Fibroblast of skin of left quadriceps (primary cell): ENCODE measurements at regions not wholly inside any gene's neighbourhood (a gene's known extent, or its start where the extent isn't known, plus 50 kb on each side); places are given as distances from the start of the nearest gene placed in this dataset.
A peak's percentile ranks its signal among the peaks of the same experiment; 100 is the strongest.

Experiments
- DNase-seq, 2 experiments: peaks; one replicate each; pipeline ENCODE4 v3.0.0-alpha.2; 2013; ENCODE audit warnings: low read depth in 2 of 2

DNA sequence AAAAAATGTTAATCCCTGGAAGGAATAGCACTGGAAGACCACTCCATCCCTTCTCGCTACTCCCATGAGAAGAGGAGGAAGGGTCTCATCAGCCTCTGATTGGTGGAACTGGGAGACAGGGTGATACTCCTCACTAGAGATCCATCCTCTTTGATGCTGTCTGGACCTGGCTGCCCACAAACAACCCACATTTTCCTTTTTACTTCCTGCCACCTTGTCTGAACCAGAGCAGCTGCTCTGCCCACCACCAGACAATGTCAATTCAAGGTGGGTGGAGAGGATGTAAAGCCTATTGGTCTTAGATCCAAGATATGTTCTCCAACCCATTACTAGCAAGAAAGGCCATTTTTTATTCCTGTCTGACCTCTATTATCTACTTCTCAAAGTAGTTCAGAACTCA is 246.9 kb upstream of the TANK start:
- no peak for DNase-seq

- no peak for DNase-seq
These were observed 246.0 kb upstream of the TANK start for GRCh38 chr2:160914217-160914616.

- DNase-seq = peak; percentile 40 to 50
These were observed 243.9 kb upstream of the TANK start for GRCh38 chr2:160916300-160916699.

- no peak for DNase-seq
These were observed 242.4 kb upstream of the TANK start for GRCh38 chr2:160917850-160918249.

- no peak for DNase-seq
These were observed 242.0 kb upstream of the TANK start for GRCh38 chr2:160918258-160918657.

GRCh38 chr2:160918906-160919503 is 241.2 kb upstream of the TANK start:
- no peak for DNase-seq

GRCh38 chr2:160920061-160920460 is 240.2 kb upstream of the TANK start:
- no peak for DNase-seq

- DNase-seq = peak; percentile 99
These were observed 239.4 kb upstream of the TANK start for GRCh38 chr2:160920791-160921303.

GRCh38 chr2:160921386-160921964 is 238.8 kb upstream of the TANK start:
- no peak for DNase-seq

DNA sequence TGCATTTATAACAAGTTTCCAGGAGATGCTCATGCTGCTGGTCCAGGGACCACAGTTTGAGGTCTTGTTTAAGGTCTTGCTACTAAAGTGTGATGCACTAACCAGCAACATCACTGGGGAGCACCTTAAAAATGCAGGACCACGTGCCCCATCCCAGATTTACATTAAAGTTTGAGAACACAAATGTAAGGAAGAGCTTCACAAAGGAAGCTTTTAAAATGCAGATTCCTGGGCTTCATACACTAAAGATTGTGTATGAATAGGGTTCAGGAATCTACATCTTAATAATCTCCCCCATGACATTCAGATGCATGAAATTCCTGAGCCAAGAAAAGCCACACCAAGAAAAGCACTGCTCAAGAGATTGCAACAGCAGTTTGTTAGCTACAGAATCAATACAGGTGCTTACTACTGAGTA is 235.3 kb upstream of the TANK start:
- DNase-seq = no peak

GRCh38 chr2:160925956-160926355 is 234.3 kb upstream of the TANK start:
- DNase-seq = no peak

DNA sequence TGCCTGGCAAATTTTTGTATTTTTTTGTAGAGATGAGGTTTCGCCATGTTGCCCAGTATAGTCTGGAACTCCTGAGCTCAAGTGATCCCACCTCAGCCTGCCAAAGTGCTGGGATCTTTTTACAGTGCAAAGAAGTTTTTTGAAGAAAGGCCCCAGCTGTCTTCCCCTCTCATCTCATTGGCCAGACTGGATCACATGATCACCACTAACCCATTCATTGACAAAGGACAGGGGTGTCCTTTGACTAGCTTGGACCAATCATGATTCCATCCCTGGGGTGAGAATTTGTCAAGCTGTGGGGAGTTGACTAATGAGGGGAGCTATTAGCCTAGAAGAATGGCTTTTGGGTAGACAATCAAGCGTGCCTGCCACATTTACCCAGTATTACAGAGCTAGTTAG is 232.9 kb upstream of the TANK start:
- DNase-seq = no peak

DNA sequence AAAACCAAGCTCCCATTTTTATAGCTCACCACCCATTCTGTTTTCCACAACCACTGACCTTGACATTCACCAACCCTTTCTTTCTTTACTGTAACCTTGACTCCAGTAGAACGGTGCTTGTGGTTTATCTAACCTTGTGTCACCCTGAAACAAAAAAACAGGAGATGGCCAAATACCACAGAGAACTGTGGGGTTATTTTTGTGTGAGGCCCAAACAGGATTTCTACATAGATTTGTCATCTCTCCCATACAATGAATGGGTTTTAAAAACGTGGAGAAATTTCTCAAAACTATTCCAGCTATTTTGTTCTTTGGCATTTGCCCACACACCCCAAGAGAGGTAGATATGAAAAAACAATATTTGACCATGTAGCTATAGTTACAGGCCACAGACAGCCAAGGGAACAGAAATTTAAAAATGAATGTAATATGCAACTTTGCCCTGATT is 231.3 kb upstream of the TANK start:
- DNase-seq = peak; percentile 61 to 66

GRCh38 chr2:160931531-160931930 is 228.7 kb upstream of the TANK start:
- no peak for DNase-seq

DNA sequence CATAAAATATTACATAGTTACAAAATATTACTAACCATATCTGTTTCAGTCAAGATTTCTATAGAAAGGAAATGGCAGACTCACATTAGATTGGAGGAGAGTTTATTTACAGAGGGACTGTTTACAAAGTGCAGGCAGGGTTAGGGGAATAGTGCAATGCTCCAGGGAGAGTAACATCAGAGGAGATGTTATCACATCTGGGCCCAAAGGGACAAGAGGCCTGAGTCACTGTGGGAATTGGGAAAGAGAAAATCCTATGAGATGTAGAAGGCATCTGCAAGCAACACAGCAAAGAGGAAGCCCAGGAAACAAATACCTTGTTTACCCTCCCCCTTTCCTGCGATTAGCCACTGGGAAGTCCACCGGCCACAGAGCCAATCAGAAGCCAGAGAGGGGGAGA is 227.3 kb upstream of the TANK start:
- DNase-seq = no peak

DNA sequence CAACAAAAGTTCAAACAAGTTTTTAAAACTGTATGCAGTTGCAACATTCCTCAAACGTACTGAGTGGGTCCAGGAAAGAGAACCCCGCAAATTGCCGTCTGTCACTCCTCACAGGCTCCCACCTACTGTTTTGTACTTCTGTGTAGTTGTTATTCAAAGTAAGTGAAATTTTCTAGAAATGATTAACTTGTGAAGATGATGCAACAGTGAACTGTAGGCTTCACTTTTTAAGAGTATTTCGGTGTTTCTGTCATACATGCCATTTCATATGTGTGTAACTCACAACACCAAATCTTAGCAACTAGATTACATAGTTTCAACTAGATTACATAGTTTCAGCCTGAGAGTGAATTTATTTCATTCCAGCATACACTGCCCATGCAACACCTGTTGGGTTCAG is 226.0 kb upstream of the TANK start:
- no peak for DNase-seq

GRCh38 chr2:160934991-160935390 is 225.2 kb upstream of the TANK start:
- no peak for DNase-seq

DNA sequence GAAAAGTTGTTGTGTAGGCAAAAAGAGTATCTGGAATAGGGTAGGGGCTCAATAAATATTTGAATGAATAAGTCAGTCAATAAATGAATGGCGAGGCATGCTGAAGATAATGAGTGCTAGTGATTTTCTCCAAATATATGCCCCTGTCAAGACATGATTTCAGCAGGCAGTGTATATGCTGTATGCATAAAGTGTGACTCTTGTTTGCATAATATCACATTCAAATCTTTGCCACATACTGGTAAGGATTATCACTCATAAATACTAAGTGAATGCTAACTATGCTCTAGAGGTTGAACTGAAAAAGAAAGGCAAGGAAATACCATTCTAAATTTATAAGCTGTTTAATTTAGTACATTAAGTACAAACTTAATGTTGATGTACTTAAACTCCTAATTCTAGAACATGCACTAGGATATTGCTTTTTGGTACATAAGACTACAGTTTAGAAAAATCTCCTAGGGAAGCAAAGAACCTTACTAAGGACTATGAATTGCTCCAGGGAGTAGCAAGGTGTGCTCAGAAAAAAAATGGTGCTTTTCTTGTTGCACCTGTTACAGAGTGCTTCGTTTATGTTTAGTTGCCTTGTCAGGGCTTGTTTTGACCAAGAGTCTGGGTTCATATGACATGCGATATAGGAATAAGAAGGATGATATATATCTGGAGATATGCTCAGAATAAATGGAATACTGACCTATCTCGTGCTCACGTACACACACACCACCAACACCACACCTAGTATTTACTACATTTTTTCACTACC is 224.0 kb upstream of the TANK start:
- no peak for DNase-seq

GRCh38 chr2:160940271-160940670 is 220.0 kb upstream of the TANK start:
- no peak for DNase-seq

DNA sequence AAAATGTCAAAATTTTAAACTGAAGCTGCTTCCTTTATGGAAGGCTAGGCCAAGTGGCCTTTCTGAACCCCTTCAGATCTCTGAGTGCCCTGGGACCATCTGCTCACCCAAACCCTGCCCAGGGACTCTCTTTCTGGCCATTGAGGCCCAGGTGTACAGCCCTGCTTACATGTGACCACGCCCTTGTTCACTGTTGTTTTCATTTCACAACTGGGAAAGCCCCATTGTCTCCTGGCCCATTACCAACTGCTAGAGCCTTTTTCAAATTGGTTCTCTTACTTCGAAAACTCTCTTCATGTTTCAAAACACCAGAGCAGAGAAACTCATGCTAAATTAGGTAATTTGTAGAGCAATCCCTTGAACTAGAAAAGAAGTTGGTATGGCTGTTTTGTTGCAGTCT is 219.5 kb upstream of the TANK start:
- no peak for DNase-seq

GRCh38 chr2:160941290-160941846 is 218.9 kb upstream of the TANK start:
- DNase-seq = no peak

- DNase-seq = no peak
These were observed 217.6 kb upstream of the TANK start for GRCh38 chr2:160942476-160943142.
